ENCODE measurements at regions not wholly inside any gene's neighbourhood (a gene's known extent, or its start where the extent isn't known, plus 50 kb on each side); places are given as distances from the start of the nearest gene placed in this dataset.

GRCh38 chr17:69709441-69709840 is 294.9 kb downstream of the MAP2K6 start:
- Histone ChIP-seq H3K27me3 (ENCODE audit: control insufficient read depth in 2 of 2, insufficient read depth in 2 of 2, low read length in 2 of 2) (no peaks in the 10 kb centered on the region), H3K9me3 (replicated peaks; ENCODE audit: control insufficient read depth, insufficient read depth, low read depth, low read length) (no peaks in the 10 kb centered on the region), H3K4me1 (replicated peaks in 1 of 2; ENCODE audit: control insufficient read depth in 2 of 2, insufficient read depth in 2 of 2, low read length in 2 of 2) (no peaks in the 10 kb centered on the region), H3K4me2 (ENCODE audit: insufficient read depth, low read length) (no peak overlapping the region), H3K27ac (ENCODE audit: extremely low read depth, low read depth, low read length) (no peak overlapping the region), H3K36me3 (ENCODE audit: control insufficient read depth, insufficient read depth, low read length) (no peaks in the 10 kb centered on the region), H3K4me3 (no peak overlapping the region), H3K9ac (ENCODE audit: insufficient read depth in 1 of 2, low read depth in 2 of 2, low read length in 2 of 2) (no peak overlapping the region), H4K20me1 (replicated peaks; ENCODE audit: control insufficient read depth, insufficient read depth, low read length) (no peaks in the 10 kb centered on the region), H3K9me1 (ENCODE audit: control insufficient read depth, insufficient read depth, low read length) (no peaks in the 10 kb centered on the region), H3K79me2 (ENCODE audit: control insufficient read depth, insufficient read depth, low read length) (no peaks in the 10 kb centered on the region), H2AFZ (ENCODE audit: low read depth, low read length) (no peak overlapping the region)
- CTCF ChIA-PET (ENCODE audit: low intra/inter-chr PET ratio) = no interaction called here
- POLR2A ChIA-PET = no interaction called here
- 5% methylated on average over 6 of the region's 6 CpGs for WGBS (ENCODE audit: insufficient coverage, low coverage, missing lambda C conversion rate)
- DNase-seq (ENCODE audit: extremely low read depth in 1 of 4, low spot score in 3 of 4) (no peak), ATAC-seq (no peak), FAIRE-seq (no peak)
- BruUV-seq (replicated peaks) = no TSS peak
- intact Hi-C loops (cut with micrococcal nuclease) = no loop called here
- in situ Hi-C loops (cut with MboI) = no loop called here
- TF ChIP-seq ZNF318 (IDR thresholded peaks at IDR 0.05; ENCODE audit: borderline replicate concordance in 1 of 2, low read depth in 1 of 2) = no peak
- TF ChIP-seq ZNF174 (CRISPR knock-in tag; IDR thresholded peaks at IDR 0.05) = no peak
- TF ChIP-seq KLF10 (CRISPR knock-in tag; IDR thresholded peaks at IDR 0.05) = no peak
- TF ChIP-seq C11orf30 (IDR thresholded peaks at IDR 0.05; ENCODE audit: low read depth) = no peak
- TF ChIP-seq CBFA2T3 (IDR thresholded peaks at IDR 0.05) = no peak
- no peak for TF ChIP-seq KDM4B (IDR thresholded peaks at IDR 0.05; ENCODE audit: borderline replicate concordance in 2 of 2, low read depth in 1 of 2)
- TF ChIP-seq ZNF217 (CRISPR knock-in tag; IDR thresholded peaks at IDR 0.05) = no peak
- no peak for TF ChIP-seq POLR2H (tag; IDR thresholded peaks at IDR 0.05; ENCODE audit: low read depth)
- TF ChIP-seq ZKSCAN8 (CRISPR knock-in tag; IDR thresholded peaks at IDR 0.05) = no peak
- TF ChIP-seq IRF1 (CRISPR knock-in tag; IDR thresholded peaks at IDR 0.05; ENCODE audit: borderline replicate concordance) = no peak
- no peak for TF ChIP-seq FOSL1 (tag; conservative IDR thresholded peaks at IDR 0.05)
- no peak for TF ChIP-seq TAF15 (IDR thresholded peaks at IDR 0.05; ENCODE audit: low read depth, low read length)
- no peak for TF ChIP-seq NFE2L1 (tag; IDR thresholded peaks at IDR 0.05; ENCODE audit: borderline replicate concordance, low read depth)
- TF ChIP-seq E2F1 (CRISPR knock-in tag; IDR thresholded peaks at IDR 0.05) = no peak

Data from K562 (cell line).